Pancreas (tissue), 10 donors: ENCODE measurements at regions not wholly inside any gene's neighbourhood (a gene's known extent, or its start where the extent isn't known, plus 50 kb on each side); places are given as distances from the start of the nearest gene placed in this dataset.

Experiments used
- ATAC-seq, 4 donors: fragments of 200-7000 bp; cut with Tn5 transposase; one replicate each; pipeline versions ENCODE4 v1.8.0 to v1.9.1; 2020; ENCODE audit warnings: mild to moderate bottlenecking in 4 of 4, moderate library complexity in 4 of 4
- DNase-seq, 6 donors: peaks; one replicate each; pipeline ENCODE4 v3.0.0-alpha.2; 2020
- FAIRE-seq: peaks from 2 replicates; lab custom pipeline; 2012; peaks lifted over from hg19 to GRCh38; lab: Jason Lieb, UNC
- H3K27ac ChIP-seq, 4 donors: fragments of 200-600 bp; sonication (generic); 1 replicate in 3 of 4; 2 replicates in 1 of 4; pipeline versions ENCODE4 v1.5.0 to v1.8.0; 2020
- H3K27me3 ChIP-seq, 4 donors: fragments of 200-600 bp; one replicate each; pipeline ENCODE4 v1.8.0; 2021
- H3K36me3 ChIP-seq, 3 donors: fragments of 200-600 bp; sonication (generic) in 1 of 3; one replicate each; pipeline versions ENCODE4 v1.5.0 to v1.8.0; 2020 to 2021
- H3K4me1 ChIP-seq, 3 donors: fragments of 200-600 bp; one replicate each; pipeline ENCODE4 v1.8.0; 2021
- H3K4me3 ChIP-seq, 4 donors: fragments of 200-600 bp; sonication (generic) in 2 of 4; one replicate each; pipeline versions ENCODE4 v1.5.0 to v1.8.0; 2020 to 2021
- H3K9me3 ChIP-seq, 4 donors: fragments of 200-600 bp; one replicate each; pipeline ENCODE4 v1.8.0; 2021
- CTCF ChIP-seq, 4 donors: fragments of 200-600 bp; sonication (generic) in 3 of 4; IDR thresholded peaks; one replicate each; pipeline versions ENCODE4 v1.5.0 to v1.8.0; 2021; ENCODE audit warnings: antibody characterized with exemption in 4 of 4
- WGBS, 2 donors: extraction: QIAGEN DNeasy Blood & Tissue Kit; methylation state at CpG; one replicate each; pipeline ENCODE4 v1.1.7; 2013; 5-methylcytosine and 5-hydroxymethylcytosine counted together
- intact Hi-C, 3 donors: fragments of 100-400 bp; cut with DNase I; formaldehyde crosslinking; loops; one replicate each; pipeline versions ENCODE4 v1.11.1 to v1.14.2; 2022
- donor health status: healthy with polysubstance abuse.
- donor health status: DM: no; HTN: no; CAD: no; lungs with moderate emphysema.
- donor health status: DM: no; HTN: no; CAD: no.
- donor health status: control.
- donor health status: control.
- donor health status: Bipolar disorder and iron deficiency.
- donor health status: DM: yes; HTN: yes; CAD: no.
- donor health status: DM: no; HTN: no; CAD: no.
- donor health status: DM: no; HTN: no; CAD: no.
- donor health status: DM: yes; HTN: yes; CAD: no.

GRCh38 chr2:118264232-118264990 lies 176.1 kb downstream of the INSIG2 start:
- no peaks in the 10 kb centered on the region for H3K27me3 ChIP-seq

GRCh38 chr2:118257696-118258095 lies 169.4 kb downstream of the INSIG2 start:
- Histone ChIP-seq H3K9me3 (no peaks in the 10 kb centered on the region), H3K36me3 (no peaks in the 10 kb centered on the region), H3K4me1 (peaks cover 0 to 5% (median 0%) of the 10 kb centered on the region in 3 donors), H3K27me3 (no peaks in the 10 kb centered on the region), H3K27ac (no peak overlapping the region), H3K4me3 (no peak overlapping the region)
- intact Hi-C loops = no loop called here
- FAIRE-seq = peak; percentile 47
- TF ChIP-seq CTCF (IDR thresholded peaks at IDR 0.05) = no peak
- ATAC-seq = no peak
- no peak for DNase-seq
- 79 to 85% methylated on average over 2 of the region's 2 CpGs for WGBS, 2 donors

More at GRCh38 chr2:118264232-118264990, 176.1 kb downstream of the INSIG2 start:
- no peak overlapping the region for H3K27ac ChIP-seq
- WGBS, 2 donors = 69 to 70% methylated on average over 7 of the region's 7 CpGs
- no peak overlapping the region for H3K4me3 ChIP-seq
- FAIRE-seq (no peak), DNase-seq (no peak), ATAC-seq (no peak)
- intact Hi-C loops = no loop called here
- no peaks in the 10 kb centered on the region for H3K9me3 ChIP-seq
- no peaks in the 10 kb centered on the region for H3K4me1 ChIP-seq
- no peaks in the 10 kb centered on the region for H3K36me3 ChIP-seq
- TF ChIP-seq CTCF (IDR thresholded peaks at IDR 0.05) = no peak

- FAIRE-seq (no peak), ATAC-seq (no peak), DNase-seq (no peak)
- Histone ChIP-seq H3K4me1 (peaks cover 0 to 5% (median 0%) of the 10 kb centered on the region in 3 donors), H3K9me3 (no peaks in the 10 kb centered on the region), H3K4me3 (no peak overlapping the region), H3K36me3 (no peaks in the 10 kb centered on the region), H3K27ac (no peak overlapping the region), H3K27me3 (no peaks in the 10 kb centered on the region)
- intact Hi-C loops = no loop called here
- no peak for TF ChIP-seq CTCF (IDR thresholded peaks at IDR 0.05)
- WGBS, 2 donors = 27 to 30% methylated on average over 5 of the region's 5 CpGs
Measured at GRCh38 chr2:118255771-118256372, 167.6 kb downstream of the INSIG2 start.

- DNase-seq = no peak
- peaks cover 0 to 5% (median 0%) of the 10 kb centered on the region in 3 donors for H3K4me1 ChIP-seq
- TF ChIP-seq CTCF (IDR thresholded peaks at IDR 0.05) = no peak
- H3K9me3 ChIP-seq = no peaks in the 10 kb centered on the region
- WGBS, 2 donors = 87 to 93% methylated on average over 2 of the region's 2 CpGs
- H3K27ac ChIP-seq = no peak overlapping the region
- H3K4me3 ChIP-seq = no peak overlapping the region
- no peak for ATAC-seq
- no peaks in the 10 kb centered on the region for H3K27me3 ChIP-seq
- FAIRE-seq = no peak
- H3K36me3 ChIP-seq = no peaks in the 10 kb centered on the region
- intact Hi-C loops = no loop called here
Measured at GRCh38 chr2:118255301-118255700, 167.0 kb downstream of the INSIG2 start.

GRCh38 chr2:118254116-118254515 lies 165.8 kb downstream of the INSIG2 start:
- WGBS, 2 donors = 33 to 53% methylated on average over 2 of the region's 2 CpGs
- Histone ChIP-seq H3K9me3 (no peaks in the 10 kb centered on the region), H3K4me3 (no peak overlapping the region), H3K27ac (no peak overlapping the region), H3K4me1 (peaks cover 0 to 5% (median 0%) of the 10 kb centered on the region in 3 donors), H3K36me3 (no peaks in the 10 kb centered on the region), H3K27me3 (no peaks in the 10 kb centered on the region)
- intact Hi-C loops = no loop called here
- peak; percentile 41 to 66 (median 53) for ATAC-seq
- no peak for DNase-seq
- TF ChIP-seq CTCF (IDR thresholded peaks at IDR 0.05) = no peak
- FAIRE-seq = no peak
